ENCODE measurements at regions not wholly inside any gene's neighbourhood (a gene's known extent, or its start where the extent isn't known, plus 50 kb on each side); places are given as distances from the start of the nearest gene placed in this dataset.
A peak's percentile ranks its signal among the peaks of the same experiment; 100 is the strongest.

GRCh38 chr5:159452480-159453167, 122.3 kb upstream of the IL12B start:
- Mint-ChIP-seq H3K4me3 (no peak overlapping the region), H3K4me1 (ENCODE audit: low read depth) (peaks cover 12% of the 10 kb centered on the region), H3K27me3 (peaks cover 19% of the 10 kb centered on the region), H3K27ac (no peak overlapping the region), H3K9me3 (no peaks in the 10 kb centered on the region), H3K36me3 (ENCODE audit: low read depth) (no peaks in the 10 kb centered on the region)
- intact Hi-C loops (cut with micrococcal nuclease), result loop anchor here (10.0 kb wide), 2 partner anchors 88 to 118 kb away; partner anchors contain the start of gene IL12B

DNA sequence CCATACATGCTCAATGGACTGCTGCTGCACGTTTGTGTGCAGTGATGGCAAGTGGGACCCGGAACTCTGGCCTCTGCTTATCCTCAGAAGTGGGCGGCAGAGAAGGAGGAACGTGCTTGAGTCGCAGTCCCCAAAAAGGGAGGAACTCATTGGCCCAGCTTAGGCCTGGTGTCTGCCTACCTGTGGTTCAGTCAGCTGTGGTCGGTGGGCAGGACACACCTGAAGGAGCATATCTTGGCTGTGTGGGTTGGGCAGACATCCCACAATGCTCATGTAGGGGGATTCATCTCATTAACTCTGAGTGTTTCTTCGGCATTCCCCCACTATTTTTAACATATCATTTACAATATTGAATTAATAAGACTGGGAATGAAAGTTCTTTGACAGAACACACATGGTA, 122.9 kb upstream of the IL12B start:
- peaks cover 2% of the 10 kb centered on the region for H3K9me3 Mint-ChIP-seq
- peaks cover 19% of the 10 kb centered on the region for H3K27me3 Mint-ChIP-seq
- peaks cover 15% of the 10 kb centered on the region for H3K4me1 Mint-ChIP-seq (ENCODE audit: low read depth)
- H3K36me3 Mint-ChIP-seq (ENCODE audit: low read depth), result no peaks in the 10 kb centered on the region
- no peak overlapping the region for H3K27ac Mint-ChIP-seq
- intact Hi-C loops (cut with micrococcal nuclease), result loop anchor here (10.0 kb wide), 2 partner anchors 88 to 118 kb away; partner anchors contain the start of gene IL12B
- H3K4me3 Mint-ChIP-seq, result no peak overlapping the region

- Mint-ChIP-seq H3K4me3 (no peak overlapping the region), H3K9me3 (peaks cover 17% of the 10 kb centered on the region), H3K27ac (no peak overlapping the region), H3K4me1 (ENCODE audit: low read depth) (peaks cover 38% of the 10 kb centered on the region), H3K27me3 (peaks cover 27% of the 10 kb centered on the region), H3K36me3 (ENCODE audit: low read depth) (no peaks in the 10 kb centered on the region)
- intact Hi-C loops (cut with micrococcal nuclease), result loop anchor here (10.0 kb wide), 2 partner anchors 91 to 121 kb away; partner anchors contain the start of gene IL12B
Observed at GRCh38 chr5:159456261-159456660, 126.0 kb upstream of the IL12B start.

DNA sequence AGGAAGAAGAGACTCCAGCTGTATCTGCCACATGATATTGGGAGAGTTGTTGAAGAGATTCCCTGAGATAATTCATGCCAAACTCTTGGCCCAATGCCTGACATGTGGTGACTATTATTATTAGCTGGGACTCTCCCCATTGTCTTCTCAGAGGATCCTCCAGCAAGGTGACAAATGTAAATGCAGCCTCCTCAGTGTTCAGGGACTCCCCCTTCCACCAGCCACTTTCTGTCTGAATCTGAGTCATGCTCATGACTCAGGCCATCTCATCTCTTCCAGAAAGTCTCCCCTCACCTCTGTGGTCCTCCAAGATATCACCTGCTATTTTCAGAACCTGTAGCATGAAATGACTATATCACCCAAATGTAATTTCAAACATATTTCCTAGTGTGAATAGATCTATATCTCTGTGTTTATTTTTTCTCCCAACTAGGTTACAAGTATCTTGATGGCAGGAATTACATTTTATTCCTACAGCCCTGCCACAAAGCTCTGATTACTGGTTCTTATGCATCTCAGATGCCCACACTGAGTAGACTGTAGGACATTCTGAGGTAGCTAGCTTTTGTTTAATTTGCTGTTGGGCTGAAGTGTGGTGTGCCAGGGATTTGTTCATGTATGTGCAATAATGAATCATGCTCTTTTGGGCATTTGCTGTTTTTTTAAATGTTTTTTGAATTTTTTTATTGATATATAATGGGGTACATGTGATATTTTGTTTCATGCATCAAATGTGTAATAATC, 126.6 kb upstream of the IL12B start:
- H3K27me3 Mint-ChIP-seq, result peaks cover 27% of the 10 kb centered on the region
- intact Hi-C loops (cut with micrococcal nuclease), result loop anchor here (10.0 kb wide), 2 partner anchors 92 to 122 kb away; partner anchors contain the start of gene IL12B
- H3K9me3 Mint-ChIP-seq, result peaks cover 17% of the 10 kb centered on the region
- no peaks in the 10 kb centered on the region for H3K36me3 Mint-ChIP-seq (ENCODE audit: low read depth)
- no peak overlapping the region for H3K27ac Mint-ChIP-seq
- H3K4me1 Mint-ChIP-seq (ENCODE audit: low read depth), result peaks cover 38% of the 10 kb centered on the region
- no peak overlapping the region for H3K4me3 Mint-ChIP-seq

DNA sequence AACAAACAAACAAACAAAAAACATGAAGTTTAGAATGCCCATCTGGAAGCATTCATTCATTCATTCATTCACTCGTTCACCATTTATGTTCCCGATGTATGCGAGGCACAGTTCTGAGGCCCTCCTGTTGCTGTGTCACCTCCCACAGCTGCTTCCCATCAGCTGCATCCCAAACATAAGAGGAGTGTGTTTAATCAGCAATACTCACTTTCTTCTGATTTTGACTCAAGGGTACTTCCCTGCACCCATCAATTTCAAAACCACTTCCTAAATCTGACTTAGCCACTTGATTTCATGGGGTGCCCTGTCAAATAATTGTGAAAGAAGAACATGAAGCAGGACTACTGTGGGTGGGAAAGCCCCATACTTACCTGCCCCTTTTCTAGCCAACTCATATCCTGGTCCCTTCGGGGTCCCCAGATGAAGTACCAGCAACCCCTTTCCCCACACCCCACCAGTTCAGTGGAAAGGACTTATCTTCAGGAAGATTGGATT, 128.0 kb upstream of the IL12B start:
- H3K36me3 Mint-ChIP-seq (ENCODE audit: low read depth), result no peaks in the 10 kb centered on the region
- H3K4me1 Mint-ChIP-seq (ENCODE audit: low read depth), result peaks cover 38% of the 10 kb centered on the region
- H3K27ac Mint-ChIP-seq, result peak overlapping the region; percentile 77
- no peak overlapping the region for H3K4me3 Mint-ChIP-seq
- intact Hi-C loops (cut with micrococcal nuclease), result loop anchor here (10.0 kb wide), 2 partner anchors 93 to 123 kb away; partner anchors contain the start of gene IL12B
- H3K27me3 Mint-ChIP-seq, result peaks cover 27% of the 10 kb centered on the region
- H3K9me3 Mint-ChIP-seq, result peaks cover 17% of the 10 kb centered on the region

DNA sequence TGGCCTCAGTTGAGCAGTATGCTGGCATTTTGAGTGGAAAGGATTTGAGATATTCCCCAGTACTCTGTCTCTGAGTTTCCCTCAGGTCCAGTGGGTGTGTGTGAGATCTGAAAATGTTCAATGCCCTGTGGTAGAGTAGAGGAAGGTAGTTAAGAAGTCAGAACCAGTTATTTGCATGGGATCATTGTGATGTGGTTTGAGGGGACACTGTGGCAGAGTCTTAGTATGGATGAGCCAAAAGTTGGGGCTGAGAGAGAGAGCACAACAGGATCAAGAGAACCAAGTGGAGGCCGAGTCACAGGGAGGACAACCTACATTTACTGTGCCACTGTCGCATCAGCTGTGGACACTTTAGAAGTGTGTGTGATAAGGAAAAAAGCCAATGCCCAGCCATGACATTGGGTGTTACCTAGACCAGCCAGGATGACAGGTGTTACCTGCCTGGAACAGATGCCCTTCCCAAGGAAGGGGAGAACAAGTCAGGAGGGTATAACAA, 128.9 kb upstream of the IL12B start:
- H3K4me3 Mint-ChIP-seq, result no peak overlapping the region
- peak overlapping the region; percentile 77 for H3K27ac Mint-ChIP-seq

DNA sequence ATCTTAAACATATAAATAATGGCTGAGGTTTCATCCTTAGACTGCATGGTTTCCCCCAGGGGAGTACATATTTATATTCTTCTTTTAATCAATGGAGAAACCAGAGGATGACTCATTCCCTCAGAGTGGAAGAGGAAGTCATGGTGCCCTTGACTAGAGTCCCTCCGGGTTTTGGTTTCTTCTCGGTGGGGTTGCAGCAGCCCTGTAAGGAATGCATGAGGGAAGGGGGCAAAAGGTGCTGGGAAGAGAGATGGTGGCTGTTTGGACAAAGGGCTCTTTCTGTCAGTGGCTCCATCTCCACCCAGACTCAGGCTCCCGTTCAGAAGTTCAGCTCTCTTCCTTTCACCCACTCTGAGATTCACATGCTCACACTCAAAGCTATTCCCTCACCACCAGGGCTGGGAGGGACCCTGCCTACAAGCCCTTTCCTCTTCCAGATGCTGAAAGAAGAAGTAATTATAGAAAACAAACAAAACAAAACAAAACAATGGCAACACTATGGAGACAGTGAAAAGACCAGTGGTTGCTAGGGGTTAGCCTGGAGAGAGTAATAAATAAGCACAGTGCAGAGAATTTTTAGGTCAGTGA, 129.8 kb upstream of the IL12B start:
- no peak overlapping the region for H3K4me3 Mint-ChIP-seq
- H3K36me3 Mint-ChIP-seq (ENCODE audit: low read depth), result no peaks in the 10 kb centered on the region
- H3K9me3 Mint-ChIP-seq, result peaks cover 17% of the 10 kb centered on the region
- intact Hi-C loops (cut with micrococcal nuclease), result loop anchor here (10.0 kb wide), 2 partner anchors 95 to 125 kb away; partner anchors contain the start of gene IL12B
- peaks cover 15% of the 10 kb centered on the region for H3K27me3 Mint-ChIP-seq
- H3K27ac Mint-ChIP-seq, result peak overlapping the region; percentile 77
- H3K4me1 Mint-ChIP-seq (ENCODE audit: low read depth), result peaks cover 38% of the 10 kb centered on the region

More for the DNA sequence above, 128.9 kb upstream of the IL12B start:
- peaks cover 17% of the 10 kb centered on the region for H3K9me3 Mint-ChIP-seq
- no peaks in the 10 kb centered on the region for H3K36me3 Mint-ChIP-seq (ENCODE audit: low read depth)
- intact Hi-C loops (cut with micrococcal nuclease), result loop anchor here (10.0 kb wide), 2 partner anchors 94 to 124 kb away; partner anchors contain the start of gene IL12B
- H3K4me1 Mint-ChIP-seq (ENCODE audit: low read depth), result peaks cover 38% of the 10 kb centered on the region
- peaks cover 23% of the 10 kb centered on the region for H3K27me3 Mint-ChIP-seq

DNA sequence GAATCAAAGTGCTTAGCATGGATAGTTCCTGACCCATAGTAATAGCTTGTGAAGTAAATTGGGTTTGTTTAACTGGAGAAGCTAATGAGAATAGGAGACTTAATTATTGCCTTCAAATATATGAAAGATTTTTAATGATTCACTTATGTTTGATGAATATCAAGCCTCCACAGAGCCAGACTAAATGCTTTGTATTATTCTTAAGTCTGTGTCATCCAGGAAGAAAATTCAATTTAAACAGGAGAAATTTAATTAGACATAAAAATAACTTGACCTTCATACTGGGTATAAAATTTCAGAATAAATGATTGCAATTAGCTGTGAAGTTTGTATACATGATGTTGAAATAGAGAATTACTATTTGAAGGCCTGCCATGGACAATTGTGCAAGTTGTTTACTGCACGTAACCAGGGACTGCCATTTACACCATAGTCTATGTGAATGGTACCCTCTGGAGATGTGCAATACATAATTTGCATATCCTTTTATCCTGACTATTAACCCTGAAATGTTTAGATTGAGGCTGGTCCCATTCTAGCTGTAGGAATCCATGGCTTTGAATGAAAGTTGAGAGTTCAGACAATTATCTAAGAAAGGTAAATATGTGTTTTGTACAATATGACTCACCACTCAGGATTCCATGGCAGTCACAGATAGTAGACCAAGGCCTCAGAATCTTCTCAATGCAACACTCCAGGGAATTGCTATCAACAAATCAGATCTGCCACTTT, 133.5 kb upstream of the IL12B start:
- H3K9me3 Mint-ChIP-seq, result peaks cover 9% of the 10 kb centered on the region

GRCh38 chr5:159465604-159466003, 135.3 kb upstream of the IL12B start:
- H3K27ac Mint-ChIP-seq, result no peak overlapping the region
- H3K9me3 Mint-ChIP-seq, result no peaks in the 10 kb centered on the region
- peaks cover 34% of the 10 kb centered on the region for H3K27me3 Mint-ChIP-seq
- no peaks in the 10 kb centered on the region for H3K36me3 Mint-ChIP-seq (ENCODE audit: low read depth)
- intact Hi-C loops (cut with micrococcal nuclease), result no loop called here
- H3K4me3 Mint-ChIP-seq, result no peak overlapping the region
- peaks cover 15% of the 10 kb centered on the region for H3K4me1 Mint-ChIP-seq (ENCODE audit: low read depth)

More for the DNA sequence above, 133.5 kb upstream of the IL12B start:
- intact Hi-C loops (cut with micrococcal nuclease), result no loop called here
- Mint-ChIP-seq H3K4me1 (ENCODE audit: low read depth) (peaks cover 20% of the 10 kb centered on the region), H3K4me3 (no peak overlapping the region), H3K36me3 (ENCODE audit: low read depth) (no peaks in the 10 kb centered on the region), H3K27me3 (peaks cover 27% of the 10 kb centered on the region), H3K27ac (no peak overlapping the region)

GRCh38 chr5:159467666-159468065, 137.4 kb upstream of the IL12B start:
- no peaks in the 10 kb centered on the region for H3K36me3 Mint-ChIP-seq (ENCODE audit: low read depth)
- H3K9me3 Mint-ChIP-seq, result no peaks in the 10 kb centered on the region
- no peak overlapping the region for H3K27ac Mint-ChIP-seq
- H3K4me1 Mint-ChIP-seq (ENCODE audit: low read depth), result peaks cover 15% of the 10 kb centered on the region
- H3K27me3 Mint-ChIP-seq, result peaks cover 48% of the 10 kb centered on the region
- intact Hi-C loops (cut with micrococcal nuclease), result no loop called here
- H3K4me3 Mint-ChIP-seq, result no peak overlapping the region

- peaks cover 56% of the 10 kb centered on the region for H3K27me3 Mint-ChIP-seq
- no peaks in the 10 kb centered on the region for H3K36me3 Mint-ChIP-seq (ENCODE audit: low read depth)
- peaks cover 9% of the 10 kb centered on the region for H3K9me3 Mint-ChIP-seq
- no peak overlapping the region for H3K4me3 Mint-ChIP-seq
- intact Hi-C loops (cut with micrococcal nuclease), result no loop called here
- no peak overlapping the region for H3K27ac Mint-ChIP-seq
- peaks cover 15% of the 10 kb centered on the region for H3K4me1 Mint-ChIP-seq (ENCODE audit: low read depth)
Observed at GRCh38 chr5:159469496-159470372, 139.4 kb upstream of the IL12B start.

- intact Hi-C loops (cut with micrococcal nuclease), result no loop called here
- peaks cover 60% of the 10 kb centered on the region for H3K27me3 Mint-ChIP-seq
- H3K4me1 Mint-ChIP-seq (ENCODE audit: low read depth), result peaks cover 15% of the 10 kb centered on the region
- peaks cover 29% of the 10 kb centered on the region for H3K9me3 Mint-ChIP-seq
- no peak overlapping the region for H3K27ac Mint-ChIP-seq
- H3K4me3 Mint-ChIP-seq, result no peak overlapping the region
- H3K36me3 Mint-ChIP-seq (ENCODE audit: low read depth), result no peaks in the 10 kb centered on the region
Observed at GRCh38 chr5:159471904-159472303, 141.6 kb upstream of the IL12B start.

Data from dendritic cell treated with granulocyte-macrophage colony-stimulating factor and Interleukin-4, amounts not matched to agents 40 ng/mL and 50 ng/mL, for 4 days (primary cell).